ENCODE measurements at regions not wholly inside any gene's neighbourhood (a gene's known extent, or its start where the extent isn't known, plus 50 kb on each side); places are given as distances from the start of the nearest gene placed in this dataset.
A peak's percentile ranks its signal among the peaks of the same experiment; 100 is the strongest.

- no peak for DNase-seq (ENCODE audit: low spot score in 2 of 2)
- H3K4me1 ChIP-seq: no peaks in the 10 kb centered on the region
- TF ChIP-seq EP300 (IDR thresholded peaks at IDR 0.05): no peak
- no peak for TF ChIP-seq POLR2A (IDR thresholded peaks at IDR 0.05)
- no peaks in the 10 kb centered on the region for H3K9me3 ChIP-seq
- no peaks in the 10 kb centered on the region for H3K36me3 ChIP-seq
- 58 to 86% methylated on average over 2 of the region's 2 CpGs for WGBS, 2 donors
- no peak overlapping the region for H3K27ac ChIP-seq
- H3K27me3 ChIP-seq: no peaks in the 10 kb centered on the region
- no peak overlapping the region for H3K4me3 ChIP-seq
These were observed 97.9 kb upstream of the RESF1 start for GRCh38 chr12:31861360-31861759.

GRCh38 chr12:31860401-31860800, 98.8 kb upstream of the RESF1 start:
- Histone ChIP-seq H3K27me3 (no peaks in the 10 kb centered on the region), H3K36me3 (no peaks in the 10 kb centered on the region), H3K4me3 (no peak overlapping the region), H3K27ac (no peak overlapping the region), H3K9me3 (no peaks in the 10 kb centered on the region), H3K4me1 (no peaks in the 10 kb centered on the region)
- no peak for TF ChIP-seq POLR2A (IDR thresholded peaks at IDR 0.05)
- TF ChIP-seq EP300 (IDR thresholded peaks at IDR 0.05): no peak
- TF ChIP-seq CTCF (IDR thresholded peaks at IDR 0.05): no peak
- no peak for DNase-seq (ENCODE audit: low spot score in 2 of 2)
- WGBS, 2 donors: 85 to 87% methylated on average over 4 of the region's 4 CpGs

GRCh38 chr12:31859232-31859977, 99.8 kb upstream of the RESF1 start:
- Histone ChIP-seq H3K27me3 (no peaks in the 10 kb centered on the region), H3K9me3 (no peaks in the 10 kb centered on the region), H3K4me3 (no peak overlapping the region), H3K27ac (no peak overlapping the region), H3K4me1 (no peaks in the 10 kb centered on the region), H3K36me3 (no peaks in the 10 kb centered on the region)
- DNase-seq (ENCODE audit: low spot score in 2 of 2): no peak
- TF ChIP-seq POLR2A (IDR thresholded peaks at IDR 0.05) (no peak), CTCF (IDR thresholded peaks at IDR 0.05) (no peak), EP300 (IDR thresholded peaks at IDR 0.05) (no peak)
- WGBS, 2 donors: 80 to 82% methylated on average over 13 of the region's 13 CpGs

GRCh38 chr12:31855427-31855826, 103.8 kb upstream of the RESF1 start:
- H3K36me3 ChIP-seq: no peaks in the 10 kb centered on the region
- WGBS, 2 donors: 80 to 89% methylated on average over 5 of the region's 5 CpGs
- no peaks in the 10 kb centered on the region for H3K4me1 ChIP-seq
- DNase-seq (ENCODE audit: low spot score in 2 of 2): no peak
- no peak for TF ChIP-seq CTCF (IDR thresholded peaks at IDR 0.05)
- TF ChIP-seq POLR2A (IDR thresholded peaks at IDR 0.05): no peak
- no peak for TF ChIP-seq EP300 (IDR thresholded peaks at IDR 0.05)
- no peak overlapping the region for H3K4me3 ChIP-seq
- peaks cover 0 to 4% (median 0%) of the 10 kb centered on the region in 4 donors for H3K9me3 ChIP-seq
- H3K27me3 ChIP-seq: no peaks in the 10 kb centered on the region
- no peak overlapping the region for H3K27ac ChIP-seq

GRCh38 chr12:31853977-31854376, 105.2 kb upstream of the RESF1 start:
- H3K27ac ChIP-seq: no peak overlapping the region
- no peaks in the 10 kb centered on the region for H3K27me3 ChIP-seq
- TF ChIP-seq EP300 (IDR thresholded peaks at IDR 0.05) (peak in 1 of 2 donors; percentile 0), POLR2A (IDR thresholded peaks at IDR 0.05) (no peak)
- peaks cover 0 to 17% (median 4%) of the 10 kb centered on the region in 4 donors for H3K9me3 ChIP-seq
- DNase-seq (ENCODE audit: low spot score in 2 of 2): no peak
- H3K36me3 ChIP-seq: no peaks in the 10 kb centered on the region
- H3K4me1 ChIP-seq: no peaks in the 10 kb centered on the region
- H3K4me3 ChIP-seq: no peak overlapping the region

GRCh38 chr12:31853520-31853919, 105.7 kb upstream of the RESF1 start:
- no peaks in the 10 kb centered on the region for H3K27me3 ChIP-seq
- no peaks in the 10 kb centered on the region for H3K4me1 ChIP-seq
- H3K36me3 ChIP-seq: no peaks in the 10 kb centered on the region
- TF ChIP-seq EP300 (IDR thresholded peaks at IDR 0.05) (peak in 1 of 2 donors; percentile 44), CTCF (IDR thresholded peaks at IDR 0.05) (no peak)
- no peak overlapping the region for H3K4me3 ChIP-seq
- DNase-seq (ENCODE audit: low spot score in 2 of 2): no peak
- no peak overlapping the region for H3K27ac ChIP-seq
- peaks cover 0 to 22% (median 6%) of the 10 kb centered on the region in 4 donors for H3K9me3 ChIP-seq

All from tibial nerve (tissue), 4 donors.